Breast epithelium (tissue), 3 donors: ENCODE measurements at regions not wholly inside any gene's neighbourhood (a gene's known extent, or its start where the extent isn't known, plus 50 kb on each side); places are given as distances from the start of the nearest gene placed in this dataset.

Experiments used
- POLR2AphosphoS5 ChIP-seq, 3 donors: sonication (generic); formaldehyde crosslinking; IDR thresholded peaks; one replicate each; pipeline ENCODE4 v1.6.1; 2017; ENCODE audit warnings: antibody characterized with exemption in 3 of 3
- TF ChIP-seq, protein P1 (sequence below), 3 donors: fragments of 450-650 bp; IDR thresholded peaks; one replicate each; pipeline ENCODE4 v1.5.1; 2016 to 2017; ENCODE audit warnings: antibody characterized with exemption in 3 of 3, mild to moderate bottlenecking in 3 of 3, moderate library complexity in 3 of 3

DNA sequence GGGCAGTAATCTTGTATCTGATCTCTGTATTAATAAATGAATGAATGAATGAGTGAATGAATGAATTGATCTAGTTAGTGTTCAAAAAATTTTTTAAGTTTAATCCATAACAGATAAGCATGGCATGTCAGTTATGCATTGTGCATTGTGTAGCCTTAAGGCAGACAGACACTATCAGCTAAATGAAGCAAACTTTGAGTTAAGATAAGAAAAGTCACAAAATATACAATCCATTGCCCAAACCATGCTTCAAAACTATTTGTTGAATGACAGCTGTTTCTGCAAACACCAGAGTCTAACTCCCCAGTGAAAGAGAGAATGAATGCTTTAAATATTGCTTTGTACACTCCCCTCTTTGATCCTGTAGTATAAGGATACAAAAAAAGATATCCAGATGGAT is 314.3 kb upstream of the ETAA1 start:
- TF ChIP-seq, protein P1, sequence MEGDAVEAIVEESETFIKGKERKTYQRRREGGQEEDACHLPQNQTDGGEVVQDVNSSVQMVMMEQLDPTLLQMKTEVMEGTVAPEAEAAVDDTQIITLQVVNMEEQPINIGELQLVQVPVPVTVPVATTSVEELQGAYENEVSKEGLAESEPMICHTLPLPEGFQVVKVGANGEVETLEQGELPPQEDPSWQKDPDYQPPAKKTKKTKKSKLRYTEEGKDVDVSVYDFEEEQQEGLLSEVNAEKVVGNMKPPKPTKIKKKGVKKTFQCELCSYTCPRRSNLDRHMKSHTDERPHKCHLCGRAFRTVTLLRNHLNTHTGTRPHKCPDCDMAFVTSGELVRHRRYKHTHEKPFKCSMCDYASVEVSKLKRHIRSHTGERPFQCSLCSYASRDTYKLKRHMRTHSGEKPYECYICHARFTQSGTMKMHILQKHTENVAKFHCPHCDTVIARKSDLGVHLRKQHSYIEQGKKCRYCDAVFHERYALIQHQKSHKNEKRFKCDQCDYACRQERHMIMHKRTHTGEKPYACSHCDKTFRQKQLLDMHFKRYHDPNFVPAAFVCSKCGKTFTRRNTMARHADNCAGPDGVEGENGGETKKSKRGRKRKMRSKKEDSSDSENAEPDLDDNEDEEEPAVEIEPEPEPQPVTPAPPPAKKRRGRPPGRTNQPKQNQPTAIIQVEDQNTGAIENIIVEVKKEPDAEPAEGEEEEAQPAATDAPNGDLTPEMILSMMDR (IDR thresholded peaks at IDR 0.05): no peak
- no peak for TF ChIP-seq POLR2AphosphoS5 (IDR thresholded peaks at IDR 0.05)
